ENCODE measurements at regions not wholly inside any gene's neighbourhood (a gene's known extent, or its start where the extent isn't known, plus 50 kb on each side); places are given as distances from the start of the nearest gene placed in this dataset.

DNA sequence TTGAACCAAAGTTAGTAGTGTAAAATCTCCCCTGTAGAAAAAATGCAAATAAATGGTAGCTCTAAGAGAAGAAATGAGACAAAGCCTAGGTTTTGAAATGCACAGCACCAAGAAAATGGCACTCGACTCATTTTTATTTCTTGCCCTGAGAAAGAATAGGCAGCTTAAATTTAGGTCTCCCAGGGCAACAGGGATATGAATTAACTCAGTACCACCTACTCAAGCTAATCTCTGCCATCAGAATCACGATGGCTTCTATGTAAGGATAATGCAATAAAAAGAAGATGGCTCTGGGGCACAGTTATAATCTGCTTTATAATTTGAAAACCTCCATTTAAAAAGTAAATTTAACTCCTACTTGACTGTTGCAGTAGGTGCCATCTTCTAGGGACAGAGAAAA is 1784.3 kb downstream of the LRRC4C start:
- 58 to 70% methylated on average over 2 of the region's 2 CpGs for WGBS, 2 donors (ENCODE audit: low coverage in 1 of 2)
- intact Hi-C loops (cut with DNase I; ENCODE audit: low total_unique reads), result no loop called here
- Histone ChIP-seq H3K36me3 (no peaks in the 10 kb centered on the region), H3K4me3 (no peak overlapping the region), H3K27ac (no peak overlapping the region), H3K4me1 (no peaks in the 10 kb centered on the region), H3K27me3 (no peaks in the 10 kb centered on the region), H3K9me3 (no peaks in the 10 kb centered on the region)
- in situ Hi-C loops (cut with MboI; ENCODE audit: low pct_ligation_motif_present in 1 of 4, low pct_unique_long_range_greater_than_20kb in 1 of 4, low sequenced_read_pairs in 3 of 4), result no loop called here
- no peak for DNase-seq
- TF ChIP-seq POLR2A (IDR thresholded peaks at IDR 0.05) (no peak), POLR2AphosphoS5 (IDR thresholded peaks at IDR 0.05) (no peak), EP300 (IDR thresholded peaks at IDR 0.05; ENCODE audit: low read depth) (no peak)
- TF ChIP-seq, protein P1, sequence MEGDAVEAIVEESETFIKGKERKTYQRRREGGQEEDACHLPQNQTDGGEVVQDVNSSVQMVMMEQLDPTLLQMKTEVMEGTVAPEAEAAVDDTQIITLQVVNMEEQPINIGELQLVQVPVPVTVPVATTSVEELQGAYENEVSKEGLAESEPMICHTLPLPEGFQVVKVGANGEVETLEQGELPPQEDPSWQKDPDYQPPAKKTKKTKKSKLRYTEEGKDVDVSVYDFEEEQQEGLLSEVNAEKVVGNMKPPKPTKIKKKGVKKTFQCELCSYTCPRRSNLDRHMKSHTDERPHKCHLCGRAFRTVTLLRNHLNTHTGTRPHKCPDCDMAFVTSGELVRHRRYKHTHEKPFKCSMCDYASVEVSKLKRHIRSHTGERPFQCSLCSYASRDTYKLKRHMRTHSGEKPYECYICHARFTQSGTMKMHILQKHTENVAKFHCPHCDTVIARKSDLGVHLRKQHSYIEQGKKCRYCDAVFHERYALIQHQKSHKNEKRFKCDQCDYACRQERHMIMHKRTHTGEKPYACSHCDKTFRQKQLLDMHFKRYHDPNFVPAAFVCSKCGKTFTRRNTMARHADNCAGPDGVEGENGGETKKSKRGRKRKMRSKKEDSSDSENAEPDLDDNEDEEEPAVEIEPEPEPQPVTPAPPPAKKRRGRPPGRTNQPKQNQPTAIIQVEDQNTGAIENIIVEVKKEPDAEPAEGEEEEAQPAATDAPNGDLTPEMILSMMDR (IDR thresholded peaks at IDR 0.05), result no peak

DNA sequence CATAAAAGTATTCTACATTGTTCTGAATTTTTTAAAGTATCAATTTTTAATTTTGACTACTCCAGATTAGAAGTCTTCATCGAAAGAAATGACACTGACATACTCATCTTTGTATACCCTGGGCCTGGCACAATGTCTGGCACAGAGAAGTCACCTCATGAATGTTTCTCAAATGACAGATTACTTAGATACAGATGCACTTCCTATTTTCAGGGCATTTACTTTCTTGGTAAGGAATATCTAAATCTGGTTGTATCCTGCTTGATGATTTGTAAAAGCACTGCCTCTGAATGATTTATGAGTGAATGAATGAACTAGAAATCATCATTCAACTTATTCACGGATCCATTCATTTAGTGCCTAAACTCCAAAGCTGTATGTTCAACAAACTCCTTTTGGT is 1784.7 kb downstream of the LRRC4C start:
- H3K27ac ChIP-seq, result no peak overlapping the region
- H3K27me3 ChIP-seq, result no peaks in the 10 kb centered on the region
- no peaks in the 10 kb centered on the region for H3K4me1 ChIP-seq
- no peak for TF ChIP-seq POLR2A (IDR thresholded peaks at IDR 0.05)
- TF ChIP-seq POLR2AphosphoS5 (IDR thresholded peaks at IDR 0.05), result no peak
- TF ChIP-seq EP300 (IDR thresholded peaks at IDR 0.05; ENCODE audit: low read depth), result no peak
- TF ChIP-seq, protein P1 (IDR thresholded peaks at IDR 0.05), result no peak
- intact Hi-C loops (cut with DNase I; ENCODE audit: low total_unique reads) (no loop called here), in situ Hi-C loops (cut with MboI; ENCODE audit: low pct_ligation_motif_present in 1 of 4, low pct_unique_long_range_greater_than_20kb in 1 of 4, low sequenced_read_pairs in 3 of 4) (no loop called here)
- no peak for DNase-seq
- WGBS, 2 donors (ENCODE audit: low coverage in 1 of 2), result 56 to 81% methylated on average over 2 of the region's 2 CpGs
- H3K4me3 ChIP-seq, result no peak overlapping the region
- no peaks in the 10 kb centered on the region for H3K9me3 ChIP-seq
- H3K36me3 ChIP-seq, result no peaks in the 10 kb centered on the region

DNA sequence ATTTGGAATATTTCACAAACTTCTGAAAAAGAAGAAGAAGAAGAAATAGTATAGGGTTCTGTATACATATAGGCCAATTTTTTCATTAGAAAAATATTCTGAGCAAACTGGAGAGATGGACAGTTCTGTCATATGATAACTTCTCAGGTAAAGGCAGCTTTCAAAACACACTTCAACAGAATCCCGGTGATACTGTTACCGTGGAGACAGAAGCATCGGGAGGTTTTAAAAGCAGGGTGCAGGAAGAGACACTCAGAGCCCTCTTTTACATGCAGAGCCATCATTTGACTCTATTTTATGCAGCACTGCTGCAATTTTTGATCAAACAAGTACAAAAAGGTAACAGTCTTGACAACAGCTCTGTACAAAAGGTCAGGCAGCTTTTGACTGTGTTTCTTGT is 1785.4 kb downstream of the LRRC4C start:
- Histone ChIP-seq H3K36me3 (no peaks in the 10 kb centered on the region), H3K4me1 (no peaks in the 10 kb centered on the region), H3K4me3 (no peak overlapping the region), H3K27me3 (no peaks in the 10 kb centered on the region), H3K27ac (no peak overlapping the region), H3K9me3 (no peaks in the 10 kb centered on the region)
- in situ Hi-C loops (cut with MboI; ENCODE audit: low pct_ligation_motif_present in 1 of 4, low pct_unique_long_range_greater_than_20kb in 1 of 4, low sequenced_read_pairs in 3 of 4) (no loop called here), intact Hi-C loops (cut with DNase I; ENCODE audit: low total_unique reads) (no loop called here)
- 82 to 87% methylated on average over 3 of the region's 3 CpGs for WGBS, 2 donors (ENCODE audit: low coverage in 1 of 2)
- no peak for DNase-seq
- TF ChIP-seq POLR2AphosphoS5 (IDR thresholded peaks at IDR 0.05) (no peak), POLR2A (IDR thresholded peaks at IDR 0.05) (no peak), EP300 (IDR thresholded peaks at IDR 0.05; ENCODE audit: low read depth) (no peak)
- TF ChIP-seq, protein P1 (IDR thresholded peaks at IDR 0.05), result no peak

DNA sequence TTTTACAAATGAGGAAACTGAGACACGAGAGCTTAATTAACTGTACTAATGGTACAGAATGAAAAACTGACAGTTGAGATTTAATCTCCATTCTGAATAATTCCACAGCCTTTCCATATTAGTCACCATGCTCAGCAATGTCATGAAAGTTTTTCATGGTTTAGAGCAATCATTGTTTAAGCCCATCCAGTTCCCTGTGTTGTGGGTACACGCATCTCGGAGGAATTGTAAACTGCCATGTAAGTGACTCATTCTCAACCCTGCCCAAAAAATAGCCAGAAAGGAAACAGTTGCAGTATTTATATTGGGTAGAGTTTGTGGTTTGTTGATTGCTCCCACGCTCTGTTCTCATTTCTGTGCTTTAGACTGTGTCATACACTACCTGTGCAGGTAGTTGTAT is 1790.8 kb downstream of the LRRC4C start:
- Histone ChIP-seq H3K27ac (no peak overlapping the region), H3K4me3 (no peak overlapping the region), H3K4me1 (no peaks in the 10 kb centered on the region), H3K9me3 (no peaks in the 10 kb centered on the region), H3K36me3 (no peaks in the 10 kb centered on the region), H3K27me3 (no peaks in the 10 kb centered on the region)
- TF ChIP-seq EP300 (IDR thresholded peaks at IDR 0.05; ENCODE audit: low read depth) (no peak), POLR2A (IDR thresholded peaks at IDR 0.05) (no peak), POLR2AphosphoS5 (IDR thresholded peaks at IDR 0.05) (no peak)
- TF ChIP-seq, protein P1 (IDR thresholded peaks at IDR 0.05), result no peak
- intact Hi-C loops (cut with DNase I; ENCODE audit: low total_unique reads) (no loop called here), in situ Hi-C loops (cut with MboI; ENCODE audit: low pct_ligation_motif_present in 1 of 4, low pct_unique_long_range_greater_than_20kb in 1 of 4, low sequenced_read_pairs in 3 of 4) (no loop called here)
- no peak for DNase-seq
- 53 to 60% methylated on average over 4 of the region's 4 CpGs for WGBS, 2 donors (ENCODE audit: low coverage in 1 of 2)

Measured in transverse colon (tissue), 4 donors.